GM19452 (cell line): ENCODE measurements at regions not wholly inside any gene's neighbourhood (a gene's known extent, or its start where the extent isn't known, plus 50 kb on each side); places are given as distances from the start of the nearest gene placed in this dataset.
"Not testable (repeated sequence)": the region's sequence is repeated elsewhere in the genome, so short reads cannot be mapped to it uniquely, and the experiment has no call there.

ENCODE experiments used
- ATAC-seq: cut with Tn5 transposase; IDR thresholded peaks from one replicate; pipeline ENCODE4 v1.9.1; 2021; ENCODE audit not compliant: unreplicated experiment

- ATAC-seq, result no peak
Observed at GRCh38 chr18:1779587-1779986, 791.7 kb downstream of the METTL4 start.

GRCh38 chr18:1784113-1784512 is 787.2 kb downstream of the METTL4 start:
- ATAC-seq, result no peak

GRCh38 chr18:1785980-1786379 is 785.3 kb downstream of the METTL4 start:
- not testable (repeated sequence) for ATAC-seq

- no peak for ATAC-seq
Observed at GRCh38 chr18:1796636-1797035, 774.7 kb downstream of the METTL4 start.

- ATAC-seq, result no peak
Observed at GRCh38 chr18:1797235-1797634, 774.1 kb downstream of the METTL4 start.

GRCh38 chr18:1805521-1805920 is 765.8 kb downstream of the METTL4 start:
- ATAC-seq, result no peak

- no peak for ATAC-seq
Observed at GRCh38 chr18:1806884-1807615, 764.3 kb downstream of the METTL4 start.

- ATAC-seq, result no peak
Observed at GRCh38 chr18:1811282-1811681, 760.0 kb downstream of the METTL4 start.

- ATAC-seq, result no peak
Observed at GRCh38 chr18:1825296-1825695, 746.0 kb downstream of the METTL4 start.

- ATAC-seq, result no peak
Observed at GRCh38 chr18:1840878-1841277, 730.4 kb downstream of the METTL4 start.

- no peak for ATAC-seq
Observed at GRCh38 chr18:1846640-1847039, 724.7 kb downstream of the METTL4 start.

GRCh38 chr18:1848716-1849115 is 722.6 kb downstream of the METTL4 start:
- no peak for ATAC-seq

- no peak for ATAC-seq
Observed at GRCh38 chr18:1849386-1849785, 721.9 kb downstream of the METTL4 start.

GRCh38 chr18:1857281-1857680 is 714.0 kb downstream of the METTL4 start:
- ATAC-seq, result not testable (repeated sequence)

- ATAC-seq, result no peak
Observed at GRCh38 chr18:1861473-1861872, 709.8 kb downstream of the METTL4 start.

GRCh38 chr18:1865869-1866268 is 705.4 kb downstream of the METTL4 start:
- no peak for ATAC-seq

- no peak for ATAC-seq
Observed at GRCh38 chr18:1872274-1872673, 699.0 kb downstream of the METTL4 start.

- ATAC-seq, result no peak
Observed at GRCh38 chr18:1875219-1875618, 696.1 kb downstream of the METTL4 start.

- ATAC-seq, result no peak
Observed at GRCh38 chr18:1884623-1885022, 686.7 kb downstream of the METTL4 start.

- no peak for ATAC-seq
Observed at GRCh38 chr18:1891641-1892040, 679.7 kb downstream of the METTL4 start.

- ATAC-seq, result no peak
Observed at GRCh38 chr18:1892191-1892590, 679.1 kb downstream of the METTL4 start.

GRCh38 chr18:1895456-1896185 is 675.7 kb downstream of the METTL4 start:
- ATAC-seq, result no peak
